Large intestine (tissue), 3 donors: ENCODE measurements at regions not wholly inside any gene's neighbourhood (a gene's known extent, or its start where the extent isn't known, plus 50 kb on each side); places are given as distances from the start of the nearest gene placed in this dataset.

Experiments
- DNase-seq, 2 donors: peaks; one replicate each; pipeline versions ENCODE4 v3.0.0 to v3.0.0-alpha.2; 2013
- H3K27ac ChIP-seq: one replicate; pipeline ENCODE4 v1.5.1; 2013; ENCODE audit warnings: low read length
- H3K27me3 ChIP-seq: 2 replicates; pipeline ENCODE4 v1.6.1; 2013; ENCODE audit warnings: low read length; ENCODE audit not compliant: control insufficient read depth, insufficient read depth
- H3K36me3 ChIP-seq: 2 replicates; pipeline ENCODE4 v1.6.1; 2013; ENCODE audit warnings: low read length; ENCODE audit not compliant: control insufficient read depth, insufficient read depth
- H3K4me1 ChIP-seq: one replicate; pipeline ENCODE4 v1.6.1; 2013; ENCODE audit warnings: low read length; ENCODE audit not compliant: control insufficient read depth, insufficient read depth
- H3K4me3 ChIP-seq: one replicate; pipeline ENCODE4 v1.5.1; 2013; ENCODE audit warnings: low read length
- H3K9me3 ChIP-seq: one replicate; pipeline ENCODE4 v1.6.1; 2013; ENCODE audit warnings: mild to moderate bottlenecking, low read depth, low read length, moderate library complexity; ENCODE audit not compliant: control insufficient read depth
- WGBS: methylation state at CpG from one replicate; pipeline ENCODE4 v1.1.5; 2013; ENCODE audit warnings: low lambda C conversion rate; ENCODE audit not compliant: insufficient coverage; 5-methylcytosine and 5-hydroxymethylcytosine counted together

- Histone ChIP-seq H3K36me3 (no peaks in the 10 kb centered on the region), H3K4me1 (peaks cover 4% of the 10 kb centered on the region), H3K4me3 (no peak overlapping the region), H3K27me3 (peaks cover 4% of the 10 kb centered on the region), H3K27ac (no peak overlapping the region), H3K9me3 (peaks cover 3% of the 10 kb centered on the region)
- 20% methylated on average over 1 of the region's 32 CpGs for WGBS
- peak in 1 of 2 donors; percentile 16 for DNase-seq
Measured at GRCh38 chr17:83151442-83152226, 72.2 kb downstream of the METRNL start.

DNA sequence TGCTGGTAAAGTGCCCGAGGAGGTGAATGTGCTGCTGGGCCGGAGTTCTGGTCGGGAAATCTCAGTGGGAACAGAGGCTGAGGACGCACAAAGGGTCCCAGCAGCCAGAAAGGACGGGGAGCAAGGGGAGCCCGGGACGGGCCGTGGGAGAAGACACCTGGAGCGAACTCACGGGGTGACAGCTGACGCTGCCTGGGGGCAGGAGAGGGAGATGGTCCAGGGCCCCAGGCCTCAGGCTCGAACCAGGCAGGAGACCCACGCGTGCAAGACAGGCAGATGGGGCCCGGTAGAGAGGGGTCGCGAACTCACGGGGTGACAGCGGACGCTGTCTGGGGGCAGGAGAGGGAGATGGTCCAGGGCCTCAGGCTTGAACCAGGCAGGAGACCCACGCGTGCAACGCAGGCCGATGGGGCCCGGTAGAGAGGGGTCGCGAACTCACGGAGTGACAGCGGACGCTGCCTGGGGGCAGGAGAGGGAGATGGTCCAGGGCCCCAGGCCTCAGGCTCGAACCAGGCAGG lies 72.9 kb downstream of the METRNL start:
- WGBS, result 100% methylated on average over 4 of the region's 31 CpGs

DNA sequence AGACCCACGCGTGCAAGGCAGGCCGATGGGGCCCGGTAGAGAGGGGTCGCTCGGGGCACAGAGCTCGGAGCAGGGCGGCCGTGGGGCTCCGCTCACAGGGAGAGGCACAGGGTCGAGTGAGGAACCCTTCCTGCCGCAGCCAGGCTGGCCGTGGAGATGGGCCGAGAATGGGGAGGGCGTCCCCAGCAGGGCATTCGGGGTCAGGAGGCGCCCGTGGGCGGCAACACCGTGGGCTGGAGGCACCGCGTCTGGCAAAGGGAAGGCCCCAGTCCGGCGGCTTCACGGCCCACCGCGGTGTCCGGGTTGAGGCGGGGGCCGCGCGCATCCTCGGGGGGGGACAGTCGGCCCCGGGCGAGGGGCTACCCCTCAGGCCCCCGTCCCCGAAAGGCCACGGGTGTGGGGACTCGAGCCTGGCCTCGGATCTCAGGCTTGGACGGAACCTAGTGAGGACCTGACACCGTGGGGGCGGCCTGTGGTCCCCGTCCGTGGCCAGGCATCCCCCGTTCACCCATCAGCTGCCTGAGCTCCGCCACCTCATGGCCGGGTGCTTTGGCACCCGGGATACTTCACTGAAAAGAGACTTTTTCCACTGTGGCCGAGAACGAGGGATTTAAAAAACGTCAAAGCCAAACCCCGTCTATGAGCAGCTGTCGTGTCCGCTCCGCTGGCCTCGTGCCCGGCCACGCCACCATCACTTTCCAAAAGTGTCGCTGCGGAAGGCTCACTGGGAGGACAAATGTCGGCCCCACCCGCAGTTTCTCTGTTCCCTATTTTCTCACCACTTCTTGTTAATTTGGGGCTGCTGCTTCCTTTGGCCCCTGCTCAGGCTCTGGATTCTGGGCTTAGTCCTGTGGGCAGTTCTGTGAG lies 73.6 kb downstream of the METRNL start:
- DNase-seq, result peak in 1 of 2 donors; percentile 12
- Histone ChIP-seq H3K4me3 (no peak overlapping the region), H3K27ac (no peak overlapping the region), H3K27me3 (peaks cover 4% of the 10 kb centered on the region), H3K4me1 (peaks cover 4% of the 10 kb centered on the region), H3K9me3 (peaks cover 3% of the 10 kb centered on the region), H3K36me3 (no peaks in the 10 kb centered on the region)
- no CpG with 5 or more reads among the region's 64 CpGs for WGBS

More for the DNA sequence above, 72.9 kb downstream of the METRNL start:
- no peak for DNase-seq
- no peak overlapping the region for H3K4me3 ChIP-seq
- no peak overlapping the region for H3K27ac ChIP-seq
- peaks cover 3% of the 10 kb centered on the region for H3K9me3 ChIP-seq
- no peaks in the 10 kb centered on the region for H3K36me3 ChIP-seq
- H3K27me3 ChIP-seq, result peaks cover 4% of the 10 kb centered on the region
- peaks cover 4% of the 10 kb centered on the region for H3K4me1 ChIP-seq

GRCh38 chr17:83153681-83154310 lies 74.4 kb downstream of the METRNL start:
- Histone ChIP-seq H3K27ac (no peak overlapping the region), H3K27me3 (peaks cover 4% of the 10 kb centered on the region)
- no peak for DNase-seq

DNA sequence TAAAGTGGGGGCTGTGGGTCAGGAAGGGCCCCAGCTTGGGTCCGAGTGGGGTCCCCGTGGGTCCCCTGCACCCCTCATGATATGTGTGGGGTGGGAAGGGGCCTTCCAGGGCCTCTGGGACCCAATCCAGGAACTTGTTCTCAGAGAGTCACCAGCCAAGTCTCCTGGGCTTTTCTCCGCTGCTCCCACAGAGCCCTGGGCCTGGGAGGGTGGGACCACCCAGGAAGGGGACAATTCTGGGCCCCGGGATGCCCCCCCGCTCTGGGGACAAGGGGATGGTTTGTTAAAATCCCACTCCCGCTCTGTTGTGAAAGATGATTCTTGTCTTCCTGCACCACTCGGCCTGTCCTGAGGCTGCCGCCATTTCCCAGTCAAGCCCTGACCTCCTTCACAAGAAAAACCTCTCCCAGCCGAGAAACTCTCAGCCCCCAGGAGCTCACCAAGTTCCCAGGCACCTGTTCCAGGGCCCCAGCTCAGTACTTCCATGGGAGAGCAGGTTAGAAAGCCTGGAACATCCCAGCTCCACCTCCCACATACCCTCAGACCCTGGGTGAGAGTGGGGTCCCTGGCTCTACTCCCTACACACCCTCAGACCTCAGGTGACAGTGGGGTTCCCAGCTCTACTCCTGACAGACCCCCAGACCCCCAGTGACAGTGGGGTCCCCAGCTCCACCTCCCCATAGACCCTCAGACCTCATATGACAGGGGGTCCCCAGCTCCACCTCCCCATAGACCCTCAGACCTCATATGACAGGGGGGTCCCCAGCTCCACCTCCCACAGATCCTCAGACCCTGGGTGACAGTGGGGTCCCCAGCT lies 75.1 kb downstream of the METRNL start:
- Histone ChIP-seq H3K27me3 (peaks cover 4% of the 10 kb centered on the region), H3K4me1 (peaks cover 4% of the 10 kb centered on the region), H3K4me3 (no peak overlapping the region), H3K9me3 (peaks cover 3% of the 10 kb centered on the region), H3K27ac (no peak overlapping the region), H3K36me3 (no peaks in the 10 kb centered on the region)
- DNase-seq, result no peak
- WGBS, result no CpG with 5 or more reads among the region's 9 CpGs

More at GRCh38 chr17:83153681-83154310, 74.4 kb downstream of the METRNL start:
- Histone ChIP-seq H3K9me3 (peaks cover 3% of the 10 kb centered on the region), H3K36me3 (no peaks in the 10 kb centered on the region), H3K4me3 (no peak overlapping the region), H3K4me1 (peaks cover 4% of the 10 kb centered on the region)
- no CpG with 5 or more reads among the region's 29 CpGs for WGBS

GRCh38 chr17:83155128-83156121 lies 76.0 kb downstream of the METRNL start:
- no peak for DNase-seq
- H3K4me3 ChIP-seq, result no peak overlapping the region
- H3K36me3 ChIP-seq, result no peaks in the 10 kb centered on the region
- no peak overlapping the region for H3K27ac ChIP-seq
- WGBS, result no CpG with 5 or more reads among the region's 32 CpGs
- H3K4me1 ChIP-seq, result peaks cover 4% of the 10 kb centered on the region
- peaks cover 4% of the 10 kb centered on the region for H3K27me3 ChIP-seq
- peaks cover 3% of the 10 kb centered on the region for H3K9me3 ChIP-seq

- no peak overlapping the region for H3K27ac ChIP-seq
- no peak overlapping the region for H3K4me3 ChIP-seq
- H3K36me3 ChIP-seq, result no peaks in the 10 kb centered on the region
- H3K9me3 ChIP-seq, result no peaks in the 10 kb centered on the region
- H3K27me3 ChIP-seq, result peaks cover 4% of the 10 kb centered on the region
- peaks cover 4% of the 10 kb centered on the region for H3K4me1 ChIP-seq
- DNase-seq, result no peak
- 100% methylated on average over 3 of the region's 11 CpGs for WGBS
Measured at GRCh38 chr17:83156408-83156807, 77.0 kb downstream of the METRNL start.

- Histone ChIP-seq H3K9me3 (no peaks in the 10 kb centered on the region), H3K27me3 (peaks cover 4% of the 10 kb centered on the region), H3K27ac (no peak overlapping the region), H3K4me3 (no peak overlapping the region), H3K36me3 (no peaks in the 10 kb centered on the region), H3K4me1 (no peaks in the 10 kb centered on the region)
- DNase-seq, result no peak
- WGBS, result 88% methylated on average over 3 of the region's 19 CpGs
Measured at GRCh38 chr17:83159204-83160049, 80.0 kb downstream of the METRNL start.
